Motor neuron (in vitro differentiated cells): ENCODE measurements at regions not wholly inside any gene's neighbourhood (a gene's known extent, or its start where the extent isn't known, plus 50 kb on each side); places are given as distances from the start of the nearest gene placed in this dataset.
"Not testable (repeated sequence)": the region's sequence is repeated elsewhere in the genome, so short reads cannot be mapped to it uniquely, and the experiment has no call there.

ENCODE experiments used
- ATAC-seq, 8 experiments: fragments of 200-7000 bp; cut with Tn5 transposase; replicated peaks in 6 of 8; 2 replicates each; pipeline ENCODE4 v1.8.0; 2021; ENCODE audit warnings: mild to moderate bottlenecking in 8 of 8, moderate library complexity in 8 of 8
- H3K27ac ChIP-seq, 2 donors: fragments of 250-450 bp; sonication (Bioruptor Pico); 2 replicates each; pipeline ENCODE4 v1.9.0; 2021; ENCODE audit warnings: antibody characterized with exemption in 2 of 2, mild to moderate bottlenecking in 2 of 2, moderate library complexity in 1 of 2
- H3K4me1 ChIP-seq, 2 donors: fragments of 250-450 bp; sonication (Bioruptor Pico); replicated peaks in 1 of 2; 2 replicates each; pipeline ENCODE4 v1.6.1; 2021; ENCODE audit warnings: antibody characterized with exemption in 2 of 2, mild to moderate bottlenecking in 2 of 2, moderate library complexity in 1 of 2
- H3K4me3 ChIP-seq, 5 donors: fragments of 250-450 bp; sonication (Bioruptor Pico); 2 replicates each; pipeline ENCODE4 v1.9.0; 2021; ENCODE audit warnings: antibody characterized with exemption in 5 of 5, mild to moderate bottlenecking in 5 of 5, moderate library complexity in 4 of 5
- WGBS, 10 experiments: fragments of 450-650 bp; shearing (Covaris generic); methylation state at CpG; one replicate each; pipeline ENCODE4 v1.0.0; 2022; 5-methylcytosine and 5-hydroxymethylcytosine counted together
- in situ Hi-C, 9 experiments: fragments of 400-800 bp; cut with MboI; loops; one replicate each; pipeline ENCODE4 v1.15.0; 2021; ENCODE audit warnings: low sequenced_read_pairs in 9 of 9, low pct_unique_long_range_greater_than_20kb in 2 of 9; ENCODE audit not compliant: unreplicated experiment in 9 of 9

DNA sequence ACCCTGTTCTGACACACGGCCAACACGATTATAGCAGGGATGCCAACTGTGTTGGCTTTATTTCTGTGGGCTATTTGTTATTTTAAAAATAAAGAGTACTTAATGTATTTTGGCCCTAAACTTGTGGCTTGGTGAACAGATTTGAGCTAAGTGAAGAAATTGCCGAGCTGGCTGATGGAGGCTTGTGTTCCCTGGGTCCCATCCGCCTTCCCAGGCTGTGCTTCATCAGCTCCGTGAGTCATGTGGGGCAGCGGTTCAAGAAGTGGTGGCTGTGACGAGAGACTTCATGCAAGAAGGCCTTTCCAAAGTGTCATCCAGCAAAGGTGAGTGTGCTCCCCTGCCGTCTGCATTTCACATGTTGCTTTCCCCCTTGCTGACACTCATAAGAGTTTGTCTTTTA, 73.6 kb upstream of the NCK2 start:
- in situ Hi-C loops, result no loop called here
- peaks cover 8 to 17% of the 10 kb centered on the region in 2 donors for H3K4me1 ChIP-seq
- WGBS, 10 experiments, result 0 to 100% (median 57%) methylated on average over 1 to 8 of the region's 8 CpGs; no CpG with 5 or more reads in 2 of the 10 experiments
- no peak overlapping the region for H3K4me3 ChIP-seq
- ATAC-seq, result peak in 1 of 8 experiments; percentile 32
- no peak overlapping the region for H3K27ac ChIP-seq

DNA sequence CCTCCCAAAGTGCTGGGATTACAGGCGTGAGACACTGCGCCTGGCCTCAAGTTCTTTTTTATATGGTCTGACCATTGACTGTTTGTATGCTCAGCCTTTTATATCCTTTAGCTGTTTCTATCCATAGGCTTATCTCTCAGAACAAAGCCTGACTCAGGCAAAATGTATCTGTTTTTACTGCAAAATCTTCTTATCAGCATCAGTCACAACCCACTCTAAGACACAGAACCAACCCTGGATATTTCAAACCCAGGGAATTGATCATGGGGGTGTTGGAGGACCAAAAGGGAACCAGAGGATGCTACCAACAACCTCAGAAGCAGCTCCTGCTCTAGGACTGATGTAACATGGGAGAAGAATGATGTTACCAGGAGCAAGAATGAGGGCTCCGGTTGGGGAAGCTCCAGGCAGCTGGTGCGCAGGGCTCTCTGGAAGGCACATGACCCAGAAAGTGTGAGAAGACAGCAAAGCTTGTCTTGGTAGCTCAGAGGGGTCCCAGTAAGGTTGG, 75.3 kb upstream of the NCK2 start:
- Histone ChIP-seq H3K4me3 (no peak overlapping the region), H3K27ac (no peak overlapping the region), H3K4me1 (peaks cover 4 to 6% of the 10 kb centered on the region in 2 donors)
- no peak for ATAC-seq
- in situ Hi-C loops, result no loop called here
- WGBS, 10 experiments, result 86 to 100% (median 88%) methylated on average over 1 to 3 of the region's 4 CpGs; no CpG with 5 or more reads in 6 of the 10 experiments

DNA sequence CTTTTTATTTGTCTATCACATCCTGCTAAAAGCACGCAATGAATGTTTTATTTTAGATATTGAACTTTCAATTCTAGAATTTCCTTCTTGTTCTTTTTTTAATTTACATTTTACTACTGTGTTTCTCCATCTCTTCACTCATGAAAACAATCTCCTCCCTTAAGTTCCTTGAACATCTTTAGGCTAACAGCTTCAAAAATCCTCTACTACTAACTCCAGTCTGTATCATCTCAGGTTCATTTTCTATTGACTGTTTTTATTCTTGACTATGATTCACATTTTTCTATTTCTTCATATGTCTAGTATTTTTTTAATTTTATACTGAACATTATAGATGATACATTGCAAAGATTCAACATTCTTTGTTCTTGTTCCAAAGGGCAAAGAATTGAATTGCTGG, 79.2 kb upstream of the NCK2 start:
- Histone ChIP-seq H3K27ac (no peak overlapping the region), H3K4me1 (no peaks in the 10 kb centered on the region), H3K4me3 (no peak overlapping the region)
- 20 to 100% (median 77%) methylated on average over 1 of the region's 1 CpG for WGBS, 10 experiments
- ATAC-seq, result no peak
- in situ Hi-C loops, result no loop called here

DNA sequence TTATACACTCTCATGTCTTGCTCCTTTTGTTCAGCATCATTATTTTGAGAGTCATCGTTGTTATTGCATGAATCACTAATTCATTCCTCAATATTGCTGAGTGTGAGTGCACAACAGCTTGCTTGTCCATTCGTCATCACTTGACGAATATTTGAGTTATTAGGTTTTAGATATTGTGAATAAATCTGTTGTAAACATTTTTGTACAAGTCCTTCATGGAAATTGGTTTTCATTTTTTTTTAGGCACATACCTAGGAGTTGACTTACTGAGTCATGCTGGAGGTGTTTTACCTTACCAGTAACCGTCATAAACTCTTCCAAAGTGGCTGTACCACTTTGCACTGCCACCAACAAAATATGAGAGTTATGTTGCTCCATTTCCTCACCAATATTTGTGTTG, 84.2 kb upstream of the NCK2 start:
- 42 to 96% (median 85%) methylated on average over 1 to 4 of the region's 4 CpGs for WGBS, 10 experiments
- in situ Hi-C loops, result no loop called here
- no peak for ATAC-seq
- Histone ChIP-seq H3K4me1 (no peaks in the 10 kb centered on the region), H3K4me3 (no peak overlapping the region), H3K27ac (no peak overlapping the region)

DNA sequence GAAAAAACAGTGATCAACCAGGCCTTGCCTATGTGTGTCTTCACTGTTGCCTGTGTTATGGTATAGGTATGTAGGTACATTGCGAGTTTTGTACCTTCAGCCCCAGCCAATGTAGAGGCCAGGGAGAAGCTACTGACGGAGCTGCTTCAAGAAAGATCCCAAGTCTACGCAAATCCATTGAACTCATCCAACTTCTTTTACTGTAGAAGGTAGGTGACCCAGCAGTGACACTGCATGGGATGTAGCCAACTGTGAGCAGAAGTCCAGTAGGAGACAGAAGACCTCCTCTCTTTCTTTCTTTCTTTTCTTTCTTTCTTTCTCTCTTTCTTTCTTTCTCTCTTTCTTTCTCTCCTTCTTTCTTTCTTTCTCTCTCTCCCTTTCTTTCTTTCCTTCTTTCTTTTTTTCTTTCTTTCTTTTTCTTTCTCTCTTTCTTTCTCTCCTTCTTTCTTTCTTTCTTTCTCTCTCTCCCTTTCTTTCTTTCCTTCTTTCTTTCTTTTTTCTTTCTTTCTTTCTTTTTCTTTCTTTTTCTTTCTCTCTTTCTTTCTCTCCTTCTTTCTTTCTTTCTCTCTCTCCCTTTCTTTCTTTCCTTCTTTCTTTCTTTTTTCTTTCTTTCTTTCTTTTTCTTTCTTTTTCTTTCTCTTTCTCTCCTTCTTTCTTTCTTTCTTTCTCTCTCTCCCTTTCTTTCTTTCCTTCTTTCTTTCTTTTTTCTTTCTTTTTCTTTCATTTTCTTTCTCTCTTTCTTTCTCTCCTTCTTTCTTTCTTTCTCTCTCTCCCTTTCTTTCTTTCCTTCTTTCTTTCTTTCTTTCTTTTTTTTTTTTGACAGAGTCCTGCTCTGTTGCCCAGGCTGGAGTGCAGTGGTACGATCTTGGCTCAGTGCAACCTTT, 88.7 kb upstream of the NCK2 start:
- in situ Hi-C loops, H3K4me3 ChIP-seq, H3K4me1 ChIP-seq, ATAC-seq, H3K27ac ChIP-seq: not testable (repeated sequence)
- 27 to 100% (median 93%) methylated on average over 1 to 4 of the region's 4 CpGs; no CpG with 5 or more reads in 1 of the 10 experiments for WGBS, 10 experiments

DNA sequence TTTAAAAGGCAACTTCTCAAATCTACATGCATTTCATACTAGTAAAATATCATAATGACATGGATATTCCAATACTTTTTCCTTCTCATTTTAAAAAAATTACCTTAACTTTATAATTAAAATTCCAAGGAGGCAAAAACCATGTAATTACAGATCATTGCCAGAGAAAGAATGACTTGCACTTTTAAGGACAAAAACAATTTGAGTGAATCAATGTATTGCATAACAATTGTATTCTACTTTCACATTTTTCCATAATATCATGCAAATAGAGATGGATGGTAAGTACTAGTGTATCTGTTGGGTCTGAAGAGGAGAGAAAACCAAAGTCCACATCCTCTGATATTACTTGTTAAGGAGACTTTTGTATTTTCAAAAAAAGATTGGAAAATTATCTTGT, 89.5 kb upstream of the NCK2 start:
- Histone ChIP-seq H3K4me3 (no peak overlapping the region), H3K4me1 (no peaks in the 10 kb centered on the region), H3K27ac (no peak overlapping the region)
- in situ Hi-C loops, result no loop called here
- no peak for ATAC-seq

DNA sequence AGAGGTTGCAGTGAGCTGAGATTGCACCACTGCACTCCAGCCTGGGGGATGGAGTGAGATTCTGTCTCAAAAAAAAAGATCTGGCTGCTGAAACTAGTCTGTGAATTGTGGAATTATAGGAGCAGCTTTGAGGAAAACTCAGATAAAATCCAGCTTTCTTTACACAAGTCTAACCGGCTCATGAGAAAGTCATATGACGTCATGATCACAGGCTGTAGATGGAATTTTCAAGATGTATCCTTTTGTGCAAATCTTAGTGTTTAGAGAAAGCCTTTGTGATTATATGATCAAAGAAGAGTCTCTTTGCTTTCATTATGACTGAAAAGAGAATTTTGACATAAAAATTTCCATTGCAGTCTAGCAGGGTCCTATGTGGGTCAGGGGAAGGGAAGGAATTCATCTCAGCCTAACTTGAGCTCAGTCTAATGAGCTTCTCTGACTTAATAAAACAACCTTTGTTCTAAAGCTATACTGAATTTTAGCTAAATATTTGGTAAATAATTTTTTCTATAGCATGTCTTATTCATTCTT, 90.2 kb upstream of the NCK2 start:
- Histone ChIP-seq H3K27ac (no peak overlapping the region), H3K4me3 (no peak overlapping the region), H3K4me1 (no peaks in the 10 kb centered on the region)
- 0 to 94% (median 75%) methylated on average over 1 to 2 of the region's 2 CpGs; no CpG with 5 or more reads in 2 of the 10 experiments for WGBS, 10 experiments
- in situ Hi-C loops, result no loop called here
- ATAC-seq, result no peak

DNA sequence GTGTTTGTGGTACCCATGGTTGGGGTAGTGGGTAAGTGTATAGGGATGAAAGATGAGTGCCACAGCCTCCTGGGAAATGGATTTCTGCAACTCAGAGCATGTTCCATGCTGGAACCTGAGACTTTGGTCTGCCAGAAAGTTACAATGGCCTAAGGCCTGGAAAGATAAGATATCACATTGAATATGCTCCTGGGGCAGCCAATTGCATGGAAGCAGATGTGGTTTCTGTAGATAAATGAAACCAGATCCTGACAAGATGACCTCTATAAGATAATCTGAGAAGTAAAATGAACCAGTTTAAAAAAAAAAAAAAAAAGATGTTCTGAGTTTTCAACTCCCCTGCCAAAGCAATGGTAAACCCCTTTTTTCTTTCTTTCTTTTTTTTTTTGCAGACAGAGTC, 91.4 kb upstream of the NCK2 start:
- in situ Hi-C loops, result no loop called here
- Histone ChIP-seq H3K4me3 (no peak overlapping the region), H3K27ac (no peak overlapping the region), H3K4me1 (no peaks in the 10 kb centered on the region)
- ATAC-seq, result no peak

DNA sequence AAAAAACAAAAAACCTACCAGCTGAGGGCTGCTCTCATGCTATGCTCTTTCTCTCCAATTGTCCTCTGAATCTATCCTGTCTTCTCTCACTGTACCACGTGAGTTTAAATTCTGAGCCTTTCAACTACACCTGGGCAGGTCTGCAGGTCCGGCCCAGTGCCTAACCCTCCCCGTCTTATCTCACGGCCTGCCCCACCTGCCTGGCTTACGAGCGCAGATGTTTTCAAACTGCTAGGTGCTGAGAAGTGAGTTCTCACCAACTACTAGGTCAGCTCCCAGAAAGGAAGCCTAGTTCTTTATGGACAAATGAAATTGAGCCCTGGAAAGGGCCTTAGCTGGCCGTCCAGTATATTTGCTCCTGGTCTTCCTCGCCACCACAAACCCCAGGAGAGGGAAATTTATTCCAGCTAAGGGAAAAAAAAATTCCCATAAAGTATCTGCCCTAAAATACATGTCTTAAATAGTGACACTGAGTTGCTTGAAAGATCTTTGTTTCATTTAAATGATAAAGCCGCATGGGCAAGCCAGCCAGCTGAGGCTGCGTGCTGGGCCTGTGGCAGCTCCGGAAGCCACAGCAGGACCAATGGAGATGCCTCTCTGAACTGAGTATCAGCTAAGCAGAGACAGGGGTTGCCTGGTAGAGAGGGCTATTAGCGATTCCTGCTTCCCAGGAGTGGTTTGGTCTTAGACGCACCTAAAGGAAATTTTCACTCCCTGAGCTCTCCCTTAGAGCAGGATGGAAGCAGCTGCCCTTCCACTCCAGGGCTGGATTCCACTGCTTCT, 92.5 kb upstream of the NCK2 start:
- peak in 2 of 8 experiments; percentile 23 to 28 for ATAC-seq
- Histone ChIP-seq H3K4me1 (no peaks in the 10 kb centered on the region), H3K27ac (no peak overlapping the region), H3K4me3 (no peak overlapping the region)
- 61 to 98% (median 84%) methylated on average over 3 to 11 of the region's 13 CpGs; no CpG with 5 or more reads in 3 of the 10 experiments for WGBS, 10 experiments
- in situ Hi-C loops, result no loop called here

DNA sequence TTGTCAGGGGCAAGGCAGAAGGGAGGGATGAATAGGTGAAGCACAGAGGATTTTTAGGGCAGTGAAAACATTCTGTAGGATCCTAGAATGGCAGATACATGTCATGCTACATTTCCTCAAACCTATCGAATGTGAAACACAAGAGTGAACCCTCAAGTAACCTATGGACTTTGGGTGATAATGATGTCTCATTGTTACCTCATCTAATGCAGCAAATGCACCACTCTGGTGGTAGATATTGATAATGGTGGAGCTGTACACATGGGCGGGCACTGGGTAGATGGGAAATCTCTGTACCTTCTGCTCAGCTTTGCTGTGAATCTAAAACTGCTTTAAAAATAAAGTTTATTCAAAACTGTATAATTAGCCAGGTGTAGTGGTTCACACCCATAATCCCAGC, 95.2 kb upstream of the NCK2 start:
- WGBS, 10 experiments, result 53 to 100% (median 92%) methylated on average over 1 to 2 of the region's 2 CpGs; no CpG with 5 or more reads in 3 of the 10 experiments
- H3K27ac ChIP-seq, result no peak overlapping the region
- no peaks in the 10 kb centered on the region for H3K4me1 ChIP-seq
- no peak overlapping the region for H3K4me3 ChIP-seq
- in situ Hi-C loops, result no loop called here
- ATAC-seq, result no peak

GRCh38 chr2:105647731-105648130, 97.0 kb upstream of the NCK2 start:
- no peak for ATAC-seq
- Histone ChIP-seq H3K4me1 (peaks cover 0 to 16% of the 10 kb centered on the region in 2 donors), H3K4me3 (no peak overlapping the region), H3K27ac (no peak overlapping the region)
- WGBS, 10 experiments, result 53 to 100% (median 70%) methylated on average over 1 to 3 of the region's 4 CpGs; no CpG with 5 or more reads in 7 of the 10 experiments
- in situ Hi-C loops, result no loop called here

DNA sequence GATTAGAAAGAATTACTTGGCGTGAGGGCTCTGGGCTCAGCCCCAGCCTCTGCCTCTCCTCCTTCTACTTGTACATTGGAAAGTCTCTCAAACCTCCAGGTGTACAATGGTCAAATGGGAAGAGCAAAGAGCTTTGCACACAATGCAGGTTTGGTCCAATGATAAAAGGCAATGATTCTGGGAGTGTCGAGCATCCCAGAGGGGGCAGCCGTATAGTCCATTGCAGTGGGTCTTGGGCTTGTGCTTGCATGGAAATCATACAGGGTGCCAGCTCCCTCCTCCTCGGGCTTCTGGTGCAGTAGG, 98.0 kb upstream of the NCK2 start:
- in situ Hi-C loops, result no loop called here

More for the DNA sequence above, 98.0 kb upstream of the NCK2 start:
- H3K4me1 ChIP-seq, result peaks cover 0 to 16% of the 10 kb centered on the region in 2 donors
- no peak overlapping the region for H3K4me3 ChIP-seq
- H3K27ac ChIP-seq, result no peak overlapping the region
- no peak for ATAC-seq
- WGBS, 10 experiments, result 20 to 100% (median 100%) methylated on average over 1 to 3 of the region's 4 CpGs; no CpG with 5 or more reads in 3 of the 10 experiments
